Embryonic facial prominence (tissue), 1 donor: ENCODE measurements at regions not wholly inside any gene's neighbourhood (a gene's known extent, or its start where the extent isn't known, plus 50 kb on each side); places are given as distances from the start of the nearest gene placed in this dataset.

Source experiments
- DNase-seq: peaks from one replicate; pipeline ENCODE4 v3.0.0-alpha.2; 2016; ENCODE audit errors: extremely low spot score

DNA sequence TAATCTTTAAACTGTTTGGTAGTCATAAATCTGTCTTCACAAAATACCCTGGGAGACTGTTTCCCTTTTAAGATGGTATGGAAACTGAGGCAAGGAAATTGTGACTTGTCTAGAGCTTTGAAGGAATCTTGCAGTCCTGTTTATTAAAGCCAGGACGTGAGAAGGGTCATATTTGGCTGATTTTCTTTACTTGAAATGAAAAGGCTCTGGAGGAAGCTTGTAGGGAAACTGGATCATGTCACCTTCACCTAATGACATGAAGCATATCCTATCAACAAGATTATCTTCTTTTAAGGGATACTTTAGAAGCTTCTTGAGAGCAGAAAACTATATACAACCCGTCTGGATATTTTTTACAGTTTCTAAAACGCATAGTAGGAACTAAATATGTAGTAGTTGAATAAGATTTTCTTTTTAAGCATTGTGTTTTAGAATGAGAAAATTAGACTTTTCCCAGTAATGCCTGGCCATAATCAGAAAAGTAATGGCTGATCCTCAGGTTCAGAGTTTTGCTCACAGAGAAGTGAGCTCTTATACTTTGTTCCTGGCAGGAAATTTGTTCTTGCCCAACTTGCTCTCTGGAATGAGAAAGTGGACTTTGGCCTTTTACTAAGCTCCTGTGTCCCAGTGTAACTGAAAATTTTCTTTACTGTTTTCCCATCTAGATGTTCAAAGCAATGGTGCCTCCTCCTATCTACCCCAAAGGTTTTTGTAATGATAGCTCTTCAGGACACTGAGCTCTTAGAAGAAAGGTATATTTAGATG is 136.8 kb upstream of the AFF2 start:
- no peak for DNase-seq

DNA sequence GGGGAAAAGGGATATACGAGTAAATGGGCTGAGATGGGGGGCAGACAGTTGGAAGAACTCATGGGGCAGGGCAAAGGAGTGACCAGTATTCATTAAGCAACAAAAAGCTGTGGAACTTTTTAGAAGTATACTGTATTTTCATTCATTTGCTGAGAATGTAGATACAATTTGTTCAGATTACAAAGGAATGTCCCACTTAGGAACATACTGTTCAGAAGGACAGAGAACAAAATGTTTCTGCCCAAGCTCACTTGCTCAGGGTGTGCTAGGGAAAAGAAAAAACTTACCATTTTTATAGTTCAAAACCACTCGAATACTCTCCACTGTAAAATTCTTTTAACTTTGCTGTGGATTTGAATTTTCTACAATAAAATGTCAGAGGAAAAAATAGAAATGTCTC is 135.2 kb upstream of the AFF2 start:
- DNase-seq, result no peak

DNA sequence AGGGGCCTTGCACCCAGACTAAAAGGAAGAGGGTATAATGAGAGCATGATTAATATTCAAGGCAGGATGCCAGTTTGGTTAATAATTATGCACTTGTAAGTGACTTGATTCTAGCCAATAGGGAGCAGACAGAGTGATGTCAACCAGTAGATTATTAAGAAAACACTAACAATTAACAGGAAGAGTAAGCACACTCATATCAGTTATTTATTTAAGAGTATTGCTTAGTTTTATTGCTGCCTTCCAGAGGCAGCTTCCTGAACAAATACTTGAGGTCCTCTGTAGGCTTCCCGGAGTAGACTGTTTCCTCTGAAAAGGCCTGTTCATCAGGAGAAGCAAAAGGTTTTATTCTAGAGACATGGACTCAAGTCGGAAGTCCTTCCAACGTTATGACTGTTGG is 129.1 kb upstream of the AFF2 start:
- DNase-seq, result no peak

DNA sequence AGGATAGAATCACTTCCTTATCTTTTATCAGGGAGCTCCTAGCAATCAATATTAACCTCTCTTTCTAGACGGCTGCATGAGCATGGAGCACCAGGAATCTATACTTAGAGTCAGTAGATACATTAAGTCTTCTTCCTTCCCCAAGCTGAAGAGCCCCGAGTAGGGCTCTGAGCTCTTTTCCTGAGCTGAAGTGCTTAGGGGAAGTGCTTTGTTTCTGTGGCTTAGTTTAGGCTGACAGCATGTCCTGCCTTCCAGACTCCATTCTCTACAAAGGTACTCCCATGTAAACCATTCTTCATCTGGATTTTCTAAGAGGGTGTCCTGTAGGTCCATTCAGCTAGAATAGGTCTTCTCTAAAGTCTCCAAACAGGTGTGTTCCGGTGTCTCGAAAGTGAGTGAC is 127.5 kb upstream of the AFF2 start:
- DNase-seq, result no peak

DNA sequence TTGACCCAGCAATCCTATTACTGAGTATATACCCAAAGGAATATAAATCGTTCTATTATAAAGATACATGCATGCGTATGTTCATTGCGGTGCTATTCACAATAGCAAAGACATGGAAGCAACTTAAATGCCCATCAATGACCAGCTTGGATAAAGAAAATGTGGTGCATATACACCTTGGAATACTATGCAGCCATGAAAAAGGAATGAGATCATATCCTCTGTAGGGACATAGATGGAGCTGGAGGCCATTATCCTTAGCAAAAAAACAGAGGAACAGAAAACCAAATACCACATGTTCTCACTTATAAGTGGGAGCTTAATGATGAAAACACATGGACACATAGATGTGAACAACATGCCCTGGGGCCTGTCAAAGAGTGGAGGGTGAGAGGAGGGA is 124.1 kb upstream of the AFF2 start:
- no peak for DNase-seq

DNA sequence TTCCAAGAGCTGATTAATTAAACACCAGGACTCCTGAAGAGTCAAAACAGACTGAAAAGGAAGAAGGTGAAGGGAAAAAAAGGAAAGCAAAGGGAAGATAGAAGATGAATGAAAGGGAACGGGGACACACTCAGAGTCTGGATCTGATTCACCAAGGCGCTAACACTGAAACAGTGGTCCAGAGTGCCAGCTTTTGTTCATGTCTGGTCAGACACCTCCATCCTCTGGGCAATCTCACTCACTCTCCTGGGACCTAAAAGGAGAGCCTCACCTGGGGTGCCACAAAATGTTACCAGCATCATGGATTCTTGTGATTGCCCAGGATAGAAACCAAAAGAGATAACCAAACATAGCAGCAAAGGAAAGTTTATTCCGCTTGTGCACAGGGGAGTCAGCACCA is 120.3 kb upstream of the AFF2 start:
- no peak for DNase-seq

DNA sequence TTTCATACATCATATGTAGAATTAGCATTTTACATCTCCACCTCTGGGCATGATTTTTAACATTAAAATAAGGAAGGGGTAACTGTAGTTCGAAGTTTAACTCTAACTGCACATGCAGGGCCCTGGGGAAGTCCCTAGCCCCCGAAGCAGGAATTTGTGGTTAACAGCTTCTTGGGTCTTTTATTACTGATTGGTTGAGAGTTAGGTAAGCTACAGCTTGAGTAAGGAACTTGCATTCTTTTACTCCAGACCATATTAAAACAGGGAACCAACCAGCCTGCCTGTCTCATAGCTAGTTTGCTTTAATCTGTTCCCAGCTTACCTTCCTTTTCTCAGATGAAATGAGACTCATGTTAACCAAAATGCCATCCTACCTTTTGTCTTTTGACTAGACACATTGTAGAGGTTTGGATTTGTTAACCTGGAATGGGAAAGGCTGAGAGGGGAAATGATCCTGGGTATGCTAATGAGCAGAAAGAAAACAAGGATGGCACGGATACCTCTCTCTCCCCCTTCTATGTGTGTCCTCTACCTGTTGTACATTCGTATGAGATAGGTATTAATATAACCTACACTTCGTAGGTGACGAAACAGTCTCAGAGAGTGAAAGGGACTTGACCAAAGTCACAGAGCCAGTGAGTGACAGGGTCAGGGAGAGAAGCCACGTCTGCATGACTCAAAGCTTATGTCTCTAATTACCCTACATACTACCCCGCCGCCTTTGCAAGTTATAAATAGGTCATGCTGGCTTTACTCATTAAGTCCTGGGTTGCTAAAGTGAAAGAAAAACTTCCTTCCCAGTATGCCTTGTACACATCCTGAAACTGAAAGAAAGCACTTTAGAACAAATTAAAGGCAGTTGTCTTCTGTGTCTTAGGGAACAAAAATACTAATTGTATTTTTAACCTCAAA is 119.5 kb upstream of the AFF2 start:
- DNase-seq, result no peak

DNA sequence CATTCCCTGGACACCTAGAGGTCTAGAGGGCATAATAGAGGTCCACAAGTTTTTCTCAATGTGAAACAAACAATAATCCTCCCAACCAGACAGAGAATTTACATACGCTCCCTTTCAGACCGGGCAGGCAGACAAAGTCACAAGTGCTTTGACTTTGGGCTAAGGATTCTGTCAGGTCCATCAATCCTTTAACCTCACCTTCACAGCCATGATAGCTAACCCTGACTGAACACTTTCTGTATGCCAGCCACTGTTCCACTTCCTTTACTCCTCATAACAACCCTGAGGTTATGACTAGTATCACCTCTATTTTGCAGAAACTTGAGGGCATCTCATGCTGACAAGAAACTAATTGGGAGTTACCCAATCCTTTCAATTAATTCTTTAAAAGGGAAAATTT is 118.8 kb upstream of the AFF2 start:
- no peak for DNase-seq

DNA sequence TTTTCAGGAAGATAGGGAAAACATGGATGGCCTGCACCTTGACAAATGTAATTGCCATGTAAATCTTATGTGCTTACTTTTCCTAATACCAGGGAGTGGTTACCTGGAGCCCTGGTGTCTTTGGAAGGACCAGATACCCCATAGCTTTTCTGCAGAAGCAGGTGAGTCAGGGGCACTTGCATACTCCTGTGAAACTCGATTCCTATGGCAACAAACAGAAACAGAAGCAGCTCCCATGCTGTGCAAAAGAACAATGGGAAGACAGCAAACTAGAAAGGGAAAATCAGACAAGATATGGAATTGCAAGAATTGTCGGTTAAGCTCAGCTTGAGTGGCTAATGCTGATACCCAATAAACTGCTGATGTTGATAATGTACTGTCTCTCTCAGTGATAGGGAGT is 117.4 kb upstream of the AFF2 start:
- no peak for DNase-seq

DNA sequence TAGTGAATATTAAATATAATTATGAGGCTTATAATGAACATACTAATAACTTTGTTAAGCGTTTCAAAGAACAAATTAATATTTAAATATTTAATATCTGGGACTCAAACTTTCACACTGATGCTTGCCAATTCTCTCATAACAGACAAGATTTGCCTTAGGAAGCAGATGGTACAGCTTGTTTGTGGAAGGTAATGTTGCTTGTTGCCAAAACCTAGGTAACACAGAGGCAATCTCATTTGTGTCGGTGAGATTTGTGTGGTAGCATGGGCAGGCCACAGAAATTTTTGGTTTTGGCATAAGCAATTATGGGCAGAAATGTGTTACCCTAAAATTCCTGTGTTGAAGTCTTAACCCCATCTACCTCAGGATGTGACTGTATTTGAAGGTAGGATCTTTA is 114.9 kb upstream of the AFF2 start:
- no peak for DNase-seq

DNA sequence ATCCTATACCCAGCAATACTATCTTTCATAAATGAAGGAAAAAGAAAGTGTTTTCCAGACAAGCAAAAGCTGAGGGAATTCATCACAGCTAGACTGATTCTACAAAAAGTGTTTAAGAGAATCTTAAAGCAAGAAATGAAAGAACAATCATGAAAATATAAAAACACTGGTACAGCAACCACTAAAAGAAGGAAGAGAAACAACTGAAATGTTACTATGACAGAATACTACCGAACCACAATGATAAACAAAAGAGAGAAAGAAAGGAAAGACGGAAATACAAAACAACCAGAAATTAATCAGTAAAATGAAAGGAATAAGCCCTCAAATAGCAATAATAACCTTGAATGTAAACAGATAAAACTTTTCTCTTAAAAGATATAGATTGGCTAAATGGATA is 110.8 kb upstream of the AFF2 start:
- no peak for DNase-seq

DNA sequence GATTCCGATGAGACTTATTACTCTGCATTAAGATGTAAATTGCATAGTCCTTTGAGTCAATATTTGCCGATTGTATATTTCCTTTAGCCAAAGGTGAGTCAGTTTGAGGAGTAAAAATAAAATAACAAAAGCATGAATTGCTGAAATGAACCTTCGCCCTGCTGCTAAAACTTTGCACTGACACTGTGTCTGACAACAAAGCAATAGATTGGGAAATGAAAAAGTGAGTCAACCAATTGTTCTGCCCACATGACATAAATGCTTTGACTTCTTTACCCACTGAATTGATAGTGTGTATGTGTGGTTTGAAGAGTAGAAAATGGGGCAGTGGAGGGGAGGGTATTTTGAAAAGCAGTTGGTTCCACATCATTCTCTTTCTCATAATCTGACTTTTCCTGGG is 88.4 kb upstream of the AFF2 start:
- no peak for DNase-seq

DNA sequence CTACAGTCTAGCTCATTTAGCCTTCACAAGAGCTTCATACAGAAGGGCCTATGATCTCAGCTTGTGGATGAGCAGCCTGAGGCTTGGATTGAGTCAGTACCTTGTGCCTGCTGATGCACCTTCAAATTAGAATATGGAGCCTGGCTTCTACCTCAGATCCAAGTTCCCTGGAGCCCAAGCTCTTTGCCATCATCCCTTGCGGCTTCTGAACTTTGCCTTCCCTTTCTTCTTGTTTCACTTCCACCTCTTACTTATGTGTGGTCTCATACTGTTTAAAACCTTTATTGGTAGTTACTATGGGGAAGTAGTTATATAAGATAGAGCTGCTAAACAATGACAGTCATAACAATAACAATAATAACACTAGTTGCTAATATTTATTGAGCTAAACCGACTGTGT is 84.3 kb upstream of the AFF2 start:
- no peak for DNase-seq

DNA sequence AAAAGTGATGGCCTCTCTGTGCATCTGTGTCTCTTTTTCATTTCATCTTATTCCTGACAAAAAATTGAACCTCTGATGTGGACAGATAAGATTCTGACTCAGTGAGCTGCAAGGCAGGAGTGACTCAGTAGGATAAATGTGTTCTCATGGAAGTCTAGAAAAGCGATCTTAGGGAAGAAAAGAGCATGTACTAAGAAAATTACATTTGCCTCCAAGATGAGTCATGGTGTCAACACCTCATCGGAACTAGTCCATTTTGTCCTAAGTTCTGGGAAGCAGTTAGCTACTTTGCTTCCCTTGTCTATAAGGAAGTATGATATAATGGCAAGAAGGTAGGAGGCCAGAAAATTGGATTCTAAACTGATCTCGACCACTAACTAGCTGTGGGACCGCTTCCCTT is 83.5 kb upstream of the AFF2 start:
- no peak for DNase-seq

DNA sequence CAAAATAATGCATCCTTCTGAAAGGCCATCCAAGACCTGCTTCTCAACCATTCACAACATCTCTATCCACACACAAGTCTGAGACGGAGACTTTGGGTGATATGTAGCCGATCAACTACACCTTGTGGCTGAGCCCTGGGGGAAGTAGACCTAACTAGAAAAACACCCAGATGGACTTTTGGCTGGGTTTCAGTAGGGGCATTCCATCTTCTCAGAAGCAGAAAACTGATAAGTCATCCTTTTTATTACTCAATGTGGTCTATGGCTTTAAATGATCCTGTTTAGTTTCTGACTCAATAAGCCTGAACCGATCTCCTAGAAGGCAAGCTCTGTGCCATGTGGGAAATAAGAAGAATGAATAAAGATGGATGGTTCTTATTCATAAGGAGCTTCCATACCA is 82.5 kb upstream of the AFF2 start:
- no peak for DNase-seq

DNA sequence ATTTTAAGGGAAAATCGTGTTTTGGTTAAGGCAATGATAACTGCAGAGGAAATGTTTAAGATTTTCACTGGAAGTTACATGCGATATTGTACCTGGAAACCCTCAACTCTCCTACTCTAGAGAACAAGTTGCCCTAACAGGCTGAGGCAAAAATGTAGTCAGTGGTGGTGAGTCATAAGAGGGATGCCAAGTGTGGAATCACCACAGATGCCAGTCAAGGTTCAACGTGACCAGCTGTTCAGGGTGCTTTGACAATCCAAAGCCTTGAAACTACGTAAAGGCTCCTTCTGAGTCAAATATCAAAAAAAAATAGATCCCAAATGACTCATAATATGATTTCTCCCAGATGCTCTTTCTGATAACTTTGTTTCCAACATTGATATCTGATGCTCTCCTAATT is 77.9 kb upstream of the AFF2 start:
- DNase-seq, result no peak

DNA sequence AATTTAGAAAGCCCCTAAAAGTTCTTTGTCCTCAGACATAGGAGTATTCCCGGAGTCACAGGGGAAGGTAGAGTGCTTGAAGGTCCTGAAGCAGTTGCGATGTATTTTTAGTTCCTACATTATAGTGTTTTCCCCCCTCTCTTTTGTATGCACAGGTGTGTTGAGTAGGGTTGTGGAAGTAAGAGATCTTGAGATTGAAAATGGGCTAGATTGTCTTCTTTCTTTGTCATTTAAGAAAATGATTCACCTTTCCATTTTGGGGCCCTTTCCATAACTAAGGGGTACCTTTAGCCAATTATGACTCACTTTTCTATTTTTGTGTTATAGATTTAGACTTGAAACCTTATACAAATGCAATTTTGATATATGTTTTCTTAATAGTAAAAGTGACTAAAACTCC is 75.8 kb upstream of the AFF2 start:
- no peak for DNase-seq

DNA sequence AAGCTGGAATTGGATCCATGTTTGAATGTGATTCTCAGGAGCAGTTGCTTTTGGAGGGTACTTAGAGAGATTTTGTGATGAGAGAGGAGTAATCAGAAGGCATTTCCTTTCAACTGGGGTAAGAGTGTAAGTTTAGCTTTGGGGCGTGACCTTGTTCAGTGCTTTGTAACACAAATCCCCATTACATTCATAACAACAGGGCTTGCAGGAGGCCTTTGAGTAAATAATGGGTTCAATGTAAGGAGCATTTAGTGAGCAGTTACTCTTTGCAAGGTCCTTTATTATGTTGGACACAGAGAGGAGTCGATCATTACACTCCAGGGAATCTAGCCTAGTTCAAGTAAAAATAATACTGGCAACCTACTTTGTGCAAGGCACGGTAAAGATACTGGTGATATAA is 74.0 kb upstream of the AFF2 start:
- no peak for DNase-seq

DNA sequence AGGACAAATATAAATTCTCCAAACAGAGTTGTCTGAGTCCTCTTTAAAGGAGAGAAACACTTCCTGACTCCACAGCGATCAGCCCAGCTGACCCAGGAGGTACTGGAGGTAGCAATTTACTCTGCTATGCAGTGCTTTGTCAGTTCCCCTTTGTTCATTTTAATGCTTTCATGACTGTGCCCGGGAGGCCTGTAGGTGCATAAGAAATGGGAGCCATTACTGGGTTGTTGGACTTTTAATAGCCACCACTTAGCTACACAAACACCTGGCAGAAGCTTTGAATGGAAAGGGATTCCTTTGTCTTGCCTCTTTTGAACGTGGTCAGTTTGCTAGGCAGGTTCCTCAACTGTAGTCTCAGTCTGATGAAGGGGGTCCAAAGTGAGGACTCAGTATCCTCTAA is 59.0 kb upstream of the AFF2 start:
- no peak for DNase-seq

DNA sequence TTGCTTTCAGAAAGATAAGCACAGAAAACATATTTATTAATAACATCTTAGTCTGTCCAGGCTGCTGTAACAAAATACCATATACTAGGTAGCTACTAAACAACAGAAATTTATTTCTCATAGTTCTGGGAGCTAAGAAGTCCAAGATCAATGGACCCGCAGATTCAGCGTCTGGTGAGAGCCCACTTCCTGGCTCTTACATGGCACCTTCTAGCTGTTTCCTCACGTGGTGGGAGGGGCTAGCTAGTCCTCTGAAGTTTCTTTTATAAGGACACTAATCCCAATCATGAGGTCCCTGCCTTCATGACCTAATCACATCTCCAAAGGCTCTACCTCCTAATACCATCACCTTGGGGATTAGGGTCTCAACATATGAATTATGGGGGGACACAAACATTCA is 57.2 kb upstream of the AFF2 start:
- DNase-seq, result no peak

DNA sequence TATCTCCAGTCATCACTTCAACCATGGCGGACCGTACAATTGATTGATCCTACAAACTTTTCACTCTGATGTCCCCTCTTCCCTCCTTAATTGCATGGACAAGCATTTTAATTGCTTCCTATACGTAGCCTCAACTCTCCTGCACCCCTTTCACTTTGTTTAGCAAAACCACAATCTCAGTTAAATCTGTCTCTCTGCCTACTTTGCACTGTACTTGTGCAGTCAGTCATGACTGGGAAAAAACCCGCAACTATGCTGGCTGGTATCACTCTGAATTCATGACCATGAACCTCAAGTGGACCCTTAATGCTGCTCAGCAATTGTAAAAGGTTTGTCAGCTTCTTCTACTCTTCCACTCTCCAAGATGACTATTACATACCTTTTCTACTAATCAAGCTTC is 51.7 kb upstream of the AFF2 start:
- no peak for DNase-seq
